CD14-positive monocyte (primary cell): ENCODE measurements at regions not wholly inside any gene's neighbourhood (a gene's known extent, or its start where the extent isn't known, plus 50 kb on each side); places are given as distances from the start of the nearest gene placed in this dataset.
A peak's percentile ranks its signal among the peaks of the same experiment; 100 is the strongest.

ENCODE experiments used
- DNase-seq, 3 donors: peaks; one replicate each; pipeline ENCODE4 v3.0.0-alpha.2; 2011 to 2022
- H2AFZ ChIP-seq: 2 replicates; pipeline ENCODE4 v1.6.0; 2012; ENCODE audit warnings: mild to moderate bottlenecking, low read depth, low read length, inconsistent platforms; ENCODE audit not compliant: insufficient read depth, poor library complexity, severe bottlenecking
- H3K27ac ChIP-seq, 2 donors: 1 replicate in 1 of 2; 2 replicates in 1 of 2; pipeline ENCODE4 v1.5.1; 2012 to 2013; ENCODE audit warnings: low read length in 2 of 2, control low read depth in 1 of 2, inconsistent platforms in 1 of 2, low read depth in 1 of 2, mild to moderate bottlenecking in 1 of 2
- H3K27me3 ChIP-seq, 2 donors: one replicate each; pipeline versions ENCODE4 v1.6.0 to v1.6.1; 2011 to 2013; ENCODE audit warnings: low read length in 2 of 2; ENCODE audit not compliant: control insufficient read depth in 2 of 2, insufficient read depth in 2 of 2
- H3K36me3 ChIP-seq, 2 donors: replicated peaks in 1 of 2; 1 replicate in 1 of 2; 2 replicates in 1 of 2; pipeline versions ENCODE4 v1.5.1 to v1.6.1; 2012 to 2013; ENCODE audit warnings: low read length in 2 of 2, control low read depth in 1 of 2, inconsistent platforms in 1 of 2, mild to moderate bottlenecking in 1 of 2; ENCODE audit not compliant: insufficient read depth in 2 of 2, control insufficient read depth in 1 of 2
- H3K4me1 ChIP-seq, 2 donors: 1 replicate in 1 of 2; 2 replicates in 1 of 2; pipeline versions ENCODE4 v1.5.1 to v1.6.1; 2012 to 2013; ENCODE audit warnings: low read length in 2 of 2, control low read depth in 1 of 2, inconsistent platforms in 1 of 2, mild to moderate bottlenecking in 1 of 2, moderate library complexity in 1 of 2; ENCODE audit not compliant: insufficient read depth in 2 of 2, control insufficient read depth in 1 of 2
- H3K4me2 ChIP-seq: replicated peaks from 2 replicates; pipeline ENCODE3; 2012; ENCODE audit warnings: low read length, moderate library complexity, mild to moderate bottlenecking; ENCODE audit not compliant: poor library complexity, severe bottlenecking; ENCODE audit errors: extremely low read depth
- H3K4me3 ChIP-seq, 3 experiments: fragments of 200-600 bp in 1 of 3; sonication (generic) in 1 of 3; replicated peaks in 1 of 3; 1 replicate in 2 of 3; 2 replicates in 1 of 3; pipeline ENCODE4 v1.5.1; 2011 to 2013; ENCODE audit warnings: low read length in 3 of 3, mild to moderate bottlenecking in 3 of 3, control low read depth in 2 of 3, low read depth in 2 of 3, inconsistent platforms in 1 of 3, moderate library complexity in 1 of 3
- H3K79me2 ChIP-seq: 2 replicates; pipeline ENCODE4 v1.6.0; 2012; ENCODE audit warnings: mild to moderate bottlenecking, control low read depth, inconsistent platforms, low read length, moderate library complexity; ENCODE audit not compliant: insufficient read depth
- H3K9ac ChIP-seq: 2 replicates; pipeline ENCODE4 v1.6.0; 2017; ENCODE audit warnings: low read length, mild to moderate bottlenecking; ENCODE audit not compliant: insufficient read depth, poor library complexity, severe bottlenecking
- H3K9me3 ChIP-seq, 2 donors: replicated peaks in 1 of 2; 1 replicate in 1 of 2; 2 replicates in 1 of 2; pipeline versions ENCODE4 v1.5.1 to v1.6.1; 2012 to 2013; ENCODE audit warnings: low read length in 2 of 2, control low read depth in 1 of 2; ENCODE audit not compliant: control insufficient read depth in 1 of 2, insufficient read depth in 1 of 2
- H4K20me1 ChIP-seq: 2 replicates; pipeline ENCODE4 v1.6.0; 2012; ENCODE audit warnings: mild to moderate bottlenecking, low read length, control low read depth, moderate library complexity; ENCODE audit not compliant: insufficient read depth
- H3K27ac Mint-ChIP-seq, 7 donors: one replicate each; pipeline ENCODE4 v1.8.0; 2020; ENCODE audit warnings: mild to moderate bottlenecking in 7 of 7, mixed read lengths in 7 of 7, moderate library complexity in 6 of 7, inconsistent platforms in 2 of 7
- H3K27me3 Mint-ChIP-seq, 3 donors: one replicate each; pipeline ENCODE4 v1.8.0; 2021 to 2022; ENCODE audit warnings: low read depth in 3 of 3, mild to moderate bottlenecking in 3 of 3, mixed read lengths in 3 of 3, moderate library complexity in 3 of 3, inconsistent platforms in 1 of 3
- H3K36me3 Mint-ChIP-seq, 2 donors: one replicate each; pipeline ENCODE4 v1.8.0; 2020; ENCODE audit warnings: mixed read lengths in 2 of 2, inconsistent platforms in 1 of 2, mild to moderate bottlenecking in 1 of 2
- H3K4me1 Mint-ChIP-seq: one replicate; pipeline ENCODE4 v1.8.0; 2020; ENCODE audit warnings: mild to moderate bottlenecking, mixed read lengths
- H3K4me3 Mint-ChIP-seq, 2 donors: one replicate each; pipeline ENCODE4 v1.8.0; 2020; ENCODE audit warnings: mild to moderate bottlenecking in 2 of 2, mixed read lengths in 2 of 2, moderate library complexity in 1 of 2
- H3K9me3 Mint-ChIP-seq, 7 donors: one replicate each; pipeline ENCODE4 v1.8.0; 2020 to 2022; ENCODE audit warnings: mixed read lengths in 7 of 7, mild to moderate bottlenecking in 6 of 7, moderate library complexity in 6 of 7, inconsistent platforms in 2 of 7
- CTCF ChIP-seq: fragments of 200-600 bp; IDR thresholded peaks from one replicate; pipeline ENCODE4 v1.8.0; 2022; ENCODE audit warnings: antibody characterized with exemption, mild to moderate bottlenecking
- WGBS: methylation state at CpG from one replicate; pipeline ENCODE4 v1.1.5; 2013; ENCODE audit warnings: missing lambda C conversion rate; ENCODE audit not compliant: insufficient coverage; 5-methylcytosine and 5-hydroxymethylcytosine counted together
- intact Hi-C, 2 donors: fragments of 100-400 bp; cut with micrococcal nuclease; formaldehyde crosslinking; loops; one replicate each; pipeline versions ENCODE4 v1.15.0 to v1.15.1; 2023

GRCh38 chr5:96601715-96602244, 60.4 kb upstream of the CAST start:
- Histone ChIP-seq H3K36me3 (no peaks in the 10 kb centered on the region), H3K4me2 (no peak overlapping the region), H3K4me3 (no peak overlapping the region), H3K27ac (no peak overlapping the region), H3K9me3 (no peaks in the 10 kb centered on the region), H3K4me1 (peaks cover under 1 to 2% of the 10 kb centered on the region in 2 donors), H4K20me1 (no peaks in the 10 kb centered on the region), H3K9ac (no peak overlapping the region), H2AFZ (no peak overlapping the region), H3K79me2 (no peaks in the 10 kb centered on the region), H3K27me3 (peaks cover 13 to 14% of the 10 kb centered on the region in 2 donors)
- Mint-ChIP-seq H3K27me3 (peaks cover 4 to 13% (median 7%) of the 10 kb centered on the region in 3 donors), H3K36me3 (no peaks in the 10 kb centered on the region), H3K9me3 (peaks cover 0 to 2% (median 0%) of the 10 kb centered on the region in 7 donors), H3K4me1 (peaks cover 2% of the 10 kb centered on the region), H3K4me3 (no peak overlapping the region), H3K27ac (peak overlapping the region in 1 of 7 donors; percentile 24)
- TF ChIP-seq CTCF: peak; percentile 86
- DNase-seq: peak; percentile 46 to 72 (median 55)
- 0% methylated on average over 1 of the region's 4 CpGs for WGBS
- intact Hi-C loops: loop anchor here in 1 of 2 donors (5.0 to 10.0 kb wide), 2 partner anchors 257 to 744 kb away; no protein-coding TSS in a partner anchor

- no peaks in the 10 kb centered on the region for H3K4me1 Mint-ChIP-seq
- intact Hi-C loops: loop anchor here in 1 of 2 donors (5.0 to 10.0 kb wide), 2 partner anchors 258 to 745 kb away; no protein-coding TSS in a partner anchor
- H3K9me3 ChIP-seq: no peaks in the 10 kb centered on the region
- no peak overlapping the region for H3K4me2 ChIP-seq
- H3K4me3 ChIP-seq: no peak overlapping the region
- H3K27ac Mint-ChIP-seq: no peak overlapping the region
- no peak for TF ChIP-seq CTCF
- H4K20me1 ChIP-seq: no peaks in the 10 kb centered on the region
- no peaks in the 10 kb centered on the region for H3K36me3 Mint-ChIP-seq
- no peak overlapping the region for H3K27ac ChIP-seq
- H3K9me3 Mint-ChIP-seq: peaks cover 0 to 2% (median 0%) of the 10 kb centered on the region in 7 donors
- peaks cover 4 to 13% (median 7%) of the 10 kb centered on the region in 3 donors for H3K27me3 Mint-ChIP-seq
- H3K36me3 ChIP-seq: no peaks in the 10 kb centered on the region
- peaks cover 13 to 14% of the 10 kb centered on the region in 2 donors for H3K27me3 ChIP-seq
- H3K4me3 Mint-ChIP-seq: no peak overlapping the region
- 100% methylated on average over 2 of the region's 4 CpGs for WGBS
- H3K79me2 ChIP-seq: no peaks in the 10 kb centered on the region
- no peak overlapping the region for H3K9ac ChIP-seq
- H2AFZ ChIP-seq: no peak overlapping the region
- no peaks in the 10 kb centered on the region for H3K4me1 ChIP-seq
- no peak for DNase-seq
Observed at GRCh38 chr5:96602776-96603175, 59.4 kb upstream of the CAST start.
